Vagina (tissue), 2 donors: ENCODE measurements at regions not wholly inside any gene's neighbourhood (a gene's known extent, or its start where the extent isn't known, plus 50 kb on each side); places are given as distances from the start of the nearest gene placed in this dataset.

Source experiments
- POLR2A ChIP-seq, 2 donors: fragments of 450-650 bp; IDR thresholded peaks; one replicate each; pipeline ENCODE4 v1.6.1; 2017; ENCODE audit warnings: antibody characterized with exemption in 2 of 2, mild to moderate bottlenecking in 2 of 2, moderate library complexity in 2 of 2
- TF ChIP-seq, protein P1 (sequence below), 3 experiments: fragments of 450-650 bp in 2 of 3; fragments of 200-600 bp in 1 of 3; sonication (generic) in 1 of 3; IDR thresholded peaks; one replicate each; pipeline ENCODE4 v1.5.1; 2017 to 2019; ENCODE audit warnings: antibody characterized with exemption in 3 of 3, mild to moderate bottlenecking in 2 of 3, moderate library complexity in 2 of 3

DNA sequence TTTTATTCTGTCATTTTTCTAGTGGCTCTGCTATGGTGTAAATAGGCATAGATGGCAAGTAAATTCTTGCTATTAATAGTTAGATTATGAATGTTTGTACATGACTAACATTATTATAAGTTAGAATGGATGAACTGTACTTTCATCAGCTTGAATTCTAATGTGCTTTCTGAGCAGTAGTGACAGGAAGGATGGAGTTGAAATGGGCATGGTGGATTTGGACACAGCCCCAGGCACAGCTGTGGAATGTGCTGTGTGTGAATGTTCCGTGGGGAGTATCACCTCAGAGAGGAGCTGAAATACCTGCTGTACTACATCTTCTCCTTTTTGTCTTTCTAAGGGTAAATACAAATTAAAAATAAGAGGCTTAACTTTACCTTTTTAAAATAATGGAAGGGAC is 66.8 kb downstream of the FBXO5 start:
- TF ChIP-seq POLR2A (IDR thresholded peaks at IDR 0.05) = no peak
- TF ChIP-seq, protein P1, sequence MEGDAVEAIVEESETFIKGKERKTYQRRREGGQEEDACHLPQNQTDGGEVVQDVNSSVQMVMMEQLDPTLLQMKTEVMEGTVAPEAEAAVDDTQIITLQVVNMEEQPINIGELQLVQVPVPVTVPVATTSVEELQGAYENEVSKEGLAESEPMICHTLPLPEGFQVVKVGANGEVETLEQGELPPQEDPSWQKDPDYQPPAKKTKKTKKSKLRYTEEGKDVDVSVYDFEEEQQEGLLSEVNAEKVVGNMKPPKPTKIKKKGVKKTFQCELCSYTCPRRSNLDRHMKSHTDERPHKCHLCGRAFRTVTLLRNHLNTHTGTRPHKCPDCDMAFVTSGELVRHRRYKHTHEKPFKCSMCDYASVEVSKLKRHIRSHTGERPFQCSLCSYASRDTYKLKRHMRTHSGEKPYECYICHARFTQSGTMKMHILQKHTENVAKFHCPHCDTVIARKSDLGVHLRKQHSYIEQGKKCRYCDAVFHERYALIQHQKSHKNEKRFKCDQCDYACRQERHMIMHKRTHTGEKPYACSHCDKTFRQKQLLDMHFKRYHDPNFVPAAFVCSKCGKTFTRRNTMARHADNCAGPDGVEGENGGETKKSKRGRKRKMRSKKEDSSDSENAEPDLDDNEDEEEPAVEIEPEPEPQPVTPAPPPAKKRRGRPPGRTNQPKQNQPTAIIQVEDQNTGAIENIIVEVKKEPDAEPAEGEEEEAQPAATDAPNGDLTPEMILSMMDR (IDR thresholded peaks at IDR 0.05) = no peak
